Ovary (tissue), 3 donors: ENCODE measurements at regions not wholly inside any gene's neighbourhood (a gene's known extent, or its start where the extent isn't known, plus 50 kb on each side); places are given as distances from the start of the nearest gene placed in this dataset.

Experiments used
- EP300 ChIP-seq: sonication (generic); formaldehyde crosslinking; IDR thresholded peaks from one replicate; pipeline ENCODE4 v1.6.1; 2017; ENCODE audit warnings: antibody characterized with exemption
- POLR2A ChIP-seq: fragments of 450-650 bp; IDR thresholded peaks from one replicate; pipeline ENCODE4 v1.6.1; 2017; ENCODE audit warnings: antibody characterized with exemption, mild to moderate bottlenecking, moderate library complexity
- TF ChIP-seq, protein P1 (sequence below), 3 donors: fragments of 450-650 bp in 2 of 3; fragments of 200-600 bp in 1 of 3; IDR thresholded peaks; one replicate each; pipeline versions ENCODE4 v1.5.1 to v1.8.0; 2016 to 2022; ENCODE audit warnings: antibody characterized with exemption in 3 of 3, mild to moderate bottlenecking in 1 of 3
- donor health status: DM: no; HTN: no; CAD: no.

- TF ChIP-seq, protein P1, sequence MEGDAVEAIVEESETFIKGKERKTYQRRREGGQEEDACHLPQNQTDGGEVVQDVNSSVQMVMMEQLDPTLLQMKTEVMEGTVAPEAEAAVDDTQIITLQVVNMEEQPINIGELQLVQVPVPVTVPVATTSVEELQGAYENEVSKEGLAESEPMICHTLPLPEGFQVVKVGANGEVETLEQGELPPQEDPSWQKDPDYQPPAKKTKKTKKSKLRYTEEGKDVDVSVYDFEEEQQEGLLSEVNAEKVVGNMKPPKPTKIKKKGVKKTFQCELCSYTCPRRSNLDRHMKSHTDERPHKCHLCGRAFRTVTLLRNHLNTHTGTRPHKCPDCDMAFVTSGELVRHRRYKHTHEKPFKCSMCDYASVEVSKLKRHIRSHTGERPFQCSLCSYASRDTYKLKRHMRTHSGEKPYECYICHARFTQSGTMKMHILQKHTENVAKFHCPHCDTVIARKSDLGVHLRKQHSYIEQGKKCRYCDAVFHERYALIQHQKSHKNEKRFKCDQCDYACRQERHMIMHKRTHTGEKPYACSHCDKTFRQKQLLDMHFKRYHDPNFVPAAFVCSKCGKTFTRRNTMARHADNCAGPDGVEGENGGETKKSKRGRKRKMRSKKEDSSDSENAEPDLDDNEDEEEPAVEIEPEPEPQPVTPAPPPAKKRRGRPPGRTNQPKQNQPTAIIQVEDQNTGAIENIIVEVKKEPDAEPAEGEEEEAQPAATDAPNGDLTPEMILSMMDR (IDR thresholded peaks at IDR 0.05): no peak
- TF ChIP-seq POLR2A (no peak), EP300 (no peak)
Measured at GRCh38 chr6:27838945-27839625, 73.1 kb downstream of the OR2B2 start.
